HPDE6-E6E7 (cell line): ENCODE measurements at regions not wholly inside any gene's neighbourhood (a gene's known extent, or its start where the extent isn't known, plus 50 kb on each side); places are given as distances from the start of the nearest gene placed in this dataset.
"Not testable (repeated sequence)": the region's sequence is repeated elsewhere in the genome, so short reads cannot be mapped to it uniquely, and the experiment has no call there.

Source experiments
- DNase-seq: peaks from one replicate; pipeline ENCODE4 v3.0.0; 2011; ENCODE audit warnings: missing footprints; ENCODE audit errors: extremely low spot score

GRCh38 chr10:23754179-23754578 is 315.3 kb downstream of the OTUD1 start:
- no peak for DNase-seq

- DNase-seq = no peak
Observed at GRCh38 chr10:23754941-23755340, 316.1 kb downstream of the OTUD1 start.

- DNase-seq = no peak
Observed at GRCh38 chr10:23755556-23755955, 316.7 kb downstream of the OTUD1 start.

GRCh38 chr10:23768281-23768680 is 329.4 kb downstream of the OTUD1 start:
- no peak for DNase-seq

GRCh38 chr10:23777153-23777552 is 338.3 kb downstream of the OTUD1 start:
- DNase-seq = no peak

GRCh38 chr10:23779301-23779700 is 340.4 kb downstream of the OTUD1 start:
- DNase-seq = no peak

GRCh38 chr10:23780331-23780730 is 341.5 kb downstream of the OTUD1 start:
- DNase-seq = no peak

- no peak for DNase-seq
Observed at GRCh38 chr10:23786594-23786993, 347.7 kb downstream of the OTUD1 start.

GRCh38 chr10:23793577-23793976 is 354.7 kb downstream of the OTUD1 start:
- DNase-seq = no peak

GRCh38 chr10:23797452-23797851 is 358.6 kb downstream of the OTUD1 start:
- DNase-seq = not testable (repeated sequence)

GRCh38 chr10:23804125-23804524 is 365.2 kb downstream of the OTUD1 start:
- DNase-seq = no peak

GRCh38 chr10:23813687-23814086 is 374.8 kb downstream of the OTUD1 start:
- no peak for DNase-seq

- DNase-seq = no peak
Observed at GRCh38 chr10:23818484-23818883, 379.6 kb downstream of the OTUD1 start.

GRCh38 chr10:23820792-23821191 is 381.9 kb downstream of the OTUD1 start:
- no peak for DNase-seq

- no peak for DNase-seq
Observed at GRCh38 chr10:23824822-23825221, 384.1 kb upstream of the KIAA1217 start.

GRCh38 chr10:23826421-23826820 is 382.5 kb upstream of the KIAA1217 start:
- peak; percentile 0 for DNase-seq

GRCh38 chr10:23829556-23829955 is 379.4 kb upstream of the KIAA1217 start:
- no peak for DNase-seq

- DNase-seq = no peak
Observed at GRCh38 chr10:23834091-23834490, 374.8 kb upstream of the KIAA1217 start.

GRCh38 chr10:23850631-23851030 is 358.3 kb upstream of the KIAA1217 start:
- no peak for DNase-seq

- DNase-seq = no peak
Observed at GRCh38 chr10:23859598-23859997, 349.3 kb upstream of the KIAA1217 start.

- no peak for DNase-seq
Observed at GRCh38 chr10:23864631-23865147, 344.2 kb upstream of the KIAA1217 start.

GRCh38 chr10:23866985-23867384 is 342.0 kb upstream of the KIAA1217 start:
- not testable (repeated sequence) for DNase-seq

GRCh38 chr10:23868121-23868520 is 340.8 kb upstream of the KIAA1217 start:
- DNase-seq = no peak

- DNase-seq = no peak
Observed at GRCh38 chr10:23869548-23869947, 339.4 kb upstream of the KIAA1217 start.
